Adipose tissue (tissue), 3 donors: ENCODE measurements at regions not wholly inside any gene's neighbourhood (a gene's known extent, or its start where the extent isn't known, plus 50 kb on each side); places are given as distances from the start of the nearest gene placed in this dataset.

Source experiments
- H3K27ac ChIP-seq: one replicate; pipeline ENCODE4 v1.5.1; 2013; ENCODE audit warnings: low read depth, low read length
- WGBS, 3 donors: extraction: QIAGEN DNeasy Blood & Tissue Kit; methylation state at CpG; one replicate each; pipeline ENCODE4 v1.1.7; 2013; 5-methylcytosine and 5-hydroxymethylcytosine counted together
- donor health status: healthy with polysubstance abuse.
- donor health status: Bipolar disorder and iron deficiency.
- donor health status: healthy.

GRCh38 chr10:36344240-36345174 lies 702.4 kb upstream of the FZD8 start:
- H3K27ac ChIP-seq: no peak overlapping the region

GRCh38 chr10:36342781-36343180 lies 700.7 kb upstream of the FZD8 start:
- no peak overlapping the region for H3K27ac ChIP-seq
- 43 to 79% (median 45%) methylated on average over 2 of the region's 2 CpGs for WGBS, 3 donors

More at GRCh38 chr10:36344240-36345174, 702.4 kb upstream of the FZD8 start:
- 55 to 65% (median 62%) methylated on average over 6 of the region's 6 CpGs for WGBS, 3 donors

- no peak overlapping the region for H3K27ac ChIP-seq
- WGBS, 3 donors: 79 to 92% (median 89%) methylated on average over 1 of the region's 1 CpG
Observed at GRCh38 chr10:36341471-36341870, 699.4 kb upstream of the FZD8 start.

- no peak overlapping the region for H3K27ac ChIP-seq
- 58 to 90% (median 78%) methylated on average over 2 of the region's 2 CpGs for WGBS, 3 donors
Observed at GRCh38 chr10:36336315-36336714, 694.2 kb upstream of the FZD8 start.

GRCh38 chr10:36333446-36333845 lies 691.4 kb upstream of the FZD8 start:
- WGBS, 3 donors: 60 to 83% (median 79%) methylated on average over 2 of the region's 2 CpGs
- H3K27ac ChIP-seq: no peak overlapping the region

GRCh38 chr10:36332926-36333325 lies 690.8 kb upstream of the FZD8 start:
- no peak overlapping the region for H3K27ac ChIP-seq
- WGBS, 3 donors: 67 to 95% (median 93%) methylated on average over 3 of the region's 3 CpGs

- 74 to 85% (median 82%) methylated on average over 3 of the region's 3 CpGs for WGBS, 3 donors
- no peak overlapping the region for H3K27ac ChIP-seq
Observed at GRCh38 chr10:36331121-36331520, 689.0 kb upstream of the FZD8 start.

- H3K27ac ChIP-seq: no peak overlapping the region
- 61 to 91% (median 88%) methylated on average over 2 of the region's 2 CpGs for WGBS, 3 donors
Observed at GRCh38 chr10:36325815-36326214, 683.7 kb upstream of the FZD8 start.

- 76 to 93% (median 87%) methylated on average over 2 of the region's 2 CpGs for WGBS, 3 donors
- H3K27ac ChIP-seq: no peak overlapping the region
Observed at GRCh38 chr10:36324831-36325230, 682.7 kb upstream of the FZD8 start.

GRCh38 chr10:36313142-36313541 lies 671.0 kb upstream of the FZD8 start:
- no peak overlapping the region for H3K27ac ChIP-seq
- 74 to 89% (median 88%) methylated on average over 7 of the region's 7 CpGs for WGBS, 3 donors

- no peak overlapping the region for H3K27ac ChIP-seq
Observed at GRCh38 chr10:36303896-36304295, 661.8 kb upstream of the FZD8 start.

- H3K27ac ChIP-seq: no peak overlapping the region
- WGBS, 3 donors: 43 to 92% (median 90%) methylated on average over 2 of the region's 2 CpGs
Observed at GRCh38 chr10:36302086-36302485, 660.0 kb upstream of the FZD8 start.

- H3K27ac ChIP-seq: no peak overlapping the region
- 86 to 95% (median 94%) methylated on average over 1 of the region's 1 CpG for WGBS, 3 donors
Observed at GRCh38 chr10:36301539-36301938, 659.4 kb upstream of the FZD8 start.

- no peak overlapping the region for H3K27ac ChIP-seq
- 68 to 93% (median 90%) methylated on average over 2 of the region's 2 CpGs for WGBS, 3 donors
Observed at GRCh38 chr10:36301139-36301538, 659.0 kb upstream of the FZD8 start.

- 87 to 96% (median 96%) methylated on average over 14 of the region's 14 CpGs for WGBS, 3 donors
- no peak overlapping the region for H3K27ac ChIP-seq
Observed at GRCh38 chr10:36283827-36284226, 641.7 kb upstream of the FZD8 start.

GRCh38 chr10:36281831-36282331 lies 639.8 kb upstream of the FZD8 start:
- H3K27ac ChIP-seq: no peak overlapping the region
- 60 to 71% (median 61%) methylated on average over 3 of the region's 3 CpGs for WGBS, 3 donors

- H3K27ac ChIP-seq: no peak overlapping the region
- 89 to 93% (median 90%) methylated on average over 11 of the region's 11 CpGs for WGBS, 3 donors
Observed at GRCh38 chr10:36280890-36281499, 638.9 kb upstream of the FZD8 start.

- H3K27ac ChIP-seq: no peak overlapping the region
- 22 to 84% (median 78%) methylated on average over 1 of the region's 1 CpG for WGBS, 3 donors
Observed at GRCh38 chr10:36280321-36280741, 638.2 kb upstream of the FZD8 start.

GRCh38 chr10:36278176-36278575 lies 636.1 kb upstream of the FZD8 start:
- 28 to 59% (median 50%) methylated on average over 3 of the region's 3 CpGs for WGBS, 3 donors
- no peak overlapping the region for H3K27ac ChIP-seq

- H3K27ac ChIP-seq: no peak overlapping the region
Observed at GRCh38 chr10:36277459-36277858, 635.4 kb upstream of the FZD8 start.
